ENCODE measurements at regions not wholly inside any gene's neighbourhood (a gene's known extent, or its start where the extent isn't known, plus 50 kb on each side); places are given as distances from the start of the nearest gene placed in this dataset.

GRCh38 chr1:125080077-125080476, 3895.3 kb downstream of the SRGAP2C start:
- ATAC-seq: no peak
- ChIA-PET POLR2A (no interaction called here), CTCF (no interaction called here)
- no peak for TF ChIP-seq CTCF (IDR thresholded peaks at IDR 0.05)
- peaks cover 46% of the 10 kb centered on the region for H3K36me3 Mint-ChIP-seq (ENCODE audit: low read depth)
- H3K27me3 Mint-ChIP-seq: no peaks in the 10 kb centered on the region
- no peak overlapping the region for H3K27ac Mint-ChIP-seq
- H3K9me3 Mint-ChIP-seq: peaks cover 61% of the 10 kb centered on the region
- no peaks in the 10 kb centered on the region for H3K4me1 Mint-ChIP-seq (ENCODE audit: low read depth)
- intact Hi-C loops (cut with micrococcal nuclease): no loop called here
- DNase-seq: no peak
- no peak overlapping the region for H3K4me3 Mint-ChIP-seq

- POLR2A ChIA-PET: no interaction called here
- DNase-seq: no peak
- no peak overlapping the region for H3K27ac Mint-ChIP-seq
- H3K9me3 Mint-ChIP-seq: peaks cover 39% of the 10 kb centered on the region
- CTCF ChIA-PET: no interaction called here
- no peak overlapping the region for H3K4me3 Mint-ChIP-seq
- peaks cover 36% of the 10 kb centered on the region for H3K36me3 Mint-ChIP-seq (ENCODE audit: low read depth)
- intact Hi-C loops (cut with micrococcal nuclease): no loop called here
- TF ChIP-seq CTCF (IDR thresholded peaks at IDR 0.05): no peak
- ATAC-seq: no peak
- no peaks in the 10 kb centered on the region for H3K27me3 Mint-ChIP-seq
- H3K4me1 Mint-ChIP-seq (ENCODE audit: low read depth): no peaks in the 10 kb centered on the region
Observed at GRCh38 chr1:125085720-125086591, 3901.2 kb downstream of the SRGAP2C start.

GRCh38 chr1:125086611-125087010, 3901.8 kb downstream of the SRGAP2C start:
- H3K9me3 Mint-ChIP-seq: peaks cover 33% of the 10 kb centered on the region
- POLR2A ChIA-PET: no interaction called here
- no peak overlapping the region for H3K4me3 Mint-ChIP-seq
- intact Hi-C loops (cut with micrococcal nuclease): no loop called here
- CTCF ChIA-PET: no interaction called here
- TF ChIP-seq CTCF (IDR thresholded peaks at IDR 0.05): no peak
- ATAC-seq (no peak), DNase-seq (no peak)
- H3K27ac Mint-ChIP-seq: no peak overlapping the region
- peaks cover 32% of the 10 kb centered on the region for H3K36me3 Mint-ChIP-seq (ENCODE audit: low read depth)
- no peaks in the 10 kb centered on the region for H3K4me1 Mint-ChIP-seq (ENCODE audit: low read depth)
- H3K27me3 Mint-ChIP-seq: no peaks in the 10 kb centered on the region

GRCh38 chr1:125087247-125087646, 3902.5 kb downstream of the SRGAP2C start:
- ATAC-seq: no peak
- no peak for TF ChIP-seq CTCF (IDR thresholded peaks at IDR 0.05)
- no peak overlapping the region for H3K27ac Mint-ChIP-seq
- ChIA-PET CTCF (no interaction called here), POLR2A (no interaction called here)
- no peak overlapping the region for H3K4me3 Mint-ChIP-seq
- DNase-seq: no peak
- intact Hi-C loops (cut with micrococcal nuclease): no loop called here
- H3K27me3 Mint-ChIP-seq: no peaks in the 10 kb centered on the region
- peaks cover 29% of the 10 kb centered on the region for H3K36me3 Mint-ChIP-seq (ENCODE audit: low read depth)
- H3K4me1 Mint-ChIP-seq (ENCODE audit: low read depth): no peaks in the 10 kb centered on the region
- H3K9me3 Mint-ChIP-seq: peaks cover 28% of the 10 kb centered on the region

- H3K27me3 Mint-ChIP-seq: no peaks in the 10 kb centered on the region
- no peak for DNase-seq
- H3K36me3 Mint-ChIP-seq (ENCODE audit: low read depth): peaks cover 28% of the 10 kb centered on the region
- no peaks in the 10 kb centered on the region for H3K4me1 Mint-ChIP-seq (ENCODE audit: low read depth)
- H3K4me3 Mint-ChIP-seq: no peak overlapping the region
- intact Hi-C loops (cut with micrococcal nuclease): no loop called here
- no peak for TF ChIP-seq CTCF (IDR thresholded peaks at IDR 0.05)
- H3K9me3 Mint-ChIP-seq: peaks cover 26% of the 10 kb centered on the region
- H3K27ac Mint-ChIP-seq: no peak overlapping the region
- ChIA-PET CTCF (no interaction called here), POLR2A (no interaction called here)
- ATAC-seq: no peak
Observed at GRCh38 chr1:125087691-125088090, 3902.9 kb downstream of the SRGAP2C start.

Data from activated CD8-positive, alpha-beta T cell treated with anti-CD3 and anti-CD28 coated beads for 36 hours (primary cell).